Stimulated activated CD8-positive, alpha-beta memory T cell treated with anti-CD3 and anti-CD28 coated beads, Interleukin-7, amount 100 ng/mL, for 48 hours (primary cell): ENCODE measurements at regions not wholly inside any gene's neighbourhood (a gene's known extent, or its start where the extent isn't known, plus 50 kb on each side); places are given as distances from the start of the nearest gene placed in this dataset.

Source experiments
- DNase-seq, 2 donors: peaks; one replicate each; pipeline ENCODE4 v3.0.0-alpha.2; 2020; ENCODE audit warnings: low read depth in 1 of 2; ENCODE audit errors: extremely low read depth in 1 of 2

- no peak for DNase-seq
Observed at GRCh38 chr21:41653954-41654491, 112.8 kb downstream of the RIPK4 start.

- DNase-seq: no peak
Observed at GRCh38 chr21:41653243-41653953, 113.5 kb downstream of the RIPK4 start.

GRCh38 chr21:41651830-41652229 is 115.0 kb downstream of the RIPK4 start:
- no peak for DNase-seq

- no peak for DNase-seq
Observed at GRCh38 chr21:41651406-41651805, 115.4 kb downstream of the RIPK4 start.

- DNase-seq: no peak
Observed at GRCh38 chr21:41650526-41651145, 116.2 kb downstream of the RIPK4 start.

- DNase-seq: no peak
Observed at GRCh38 chr21:41648591-41649031, 118.2 kb downstream of the RIPK4 start.

- DNase-seq: no peak
Observed at GRCh38 chr21:41647806-41648561, 118.9 kb downstream of the RIPK4 start.

GRCh38 chr21:41643246-41643966 is 123.4 kb downstream of the RIPK4 start:
- DNase-seq: no peak

- no peak for DNase-seq
Observed at GRCh38 chr21:41641821-41642701, 124.8 kb downstream of the RIPK4 start.

- DNase-seq: no peak
Observed at GRCh38 chr21:41641510-41641815, 125.4 kb downstream of the RIPK4 start.

- no peak for DNase-seq
Observed at GRCh38 chr21:41640748-41641509, 125.9 kb downstream of the RIPK4 start.

GRCh38 chr21:41639766-41640165 is 127.1 kb downstream of the RIPK4 start:
- DNase-seq: no peak

GRCh38 chr21:41639336-41639735 is 127.5 kb downstream of the RIPK4 start:
- no peak for DNase-seq

- DNase-seq: no peak
Observed at GRCh38 chr21:41638201-41638790, 128.6 kb downstream of the RIPK4 start.

- DNase-seq: no peak
Observed at GRCh38 chr21:41636636-41637630, 129.0 kb upstream of the TMPRSS2 start.

- DNase-seq: no peak
Observed at GRCh38 chr21:41635874-41636273, 127.9 kb upstream of the TMPRSS2 start.

- DNase-seq: no peak
Observed at GRCh38 chr21:41634858-41635257, 126.9 kb upstream of the TMPRSS2 start.

GRCh38 chr21:41634211-41634694 is 126.3 kb upstream of the TMPRSS2 start:
- no peak for DNase-seq
